LNCAP (cell line): ENCODE measurements at regions not wholly inside any gene's neighbourhood (a gene's known extent, or its start where the extent isn't known, plus 50 kb on each side); places are given as distances from the start of the nearest gene placed in this dataset.

Experiments
- CTCF ChIP-seq: fragments of 450-650 bp; IDR thresholded peaks from 2 replicates; pipeline ENCODE4 v1.5.1; 2017; ENCODE audit warnings: mild to moderate bottlenecking

GRCh38 chr4:124940387-124940786 is 227.9 kb upstream of the ANKRD50 start:
- no peak for TF ChIP-seq CTCF

GRCh38 chr4:124939908-124940307 is 227.4 kb upstream of the ANKRD50 start:
- TF ChIP-seq CTCF: no peak

- TF ChIP-seq CTCF: no peak
Observed at GRCh38 chr4:124938836-124939235, 226.3 kb upstream of the ANKRD50 start.

- no peak for TF ChIP-seq CTCF
Observed at GRCh38 chr4:124937993-124938392, 225.5 kb upstream of the ANKRD50 start.

- TF ChIP-seq CTCF: no peak
Observed at GRCh38 chr4:124936427-124936826, 223.9 kb upstream of the ANKRD50 start.

- no peak for TF ChIP-seq CTCF
Observed at GRCh38 chr4:124934916-124935315, 222.4 kb upstream of the ANKRD50 start.

- TF ChIP-seq CTCF: no peak
Observed at GRCh38 chr4:124933521-124933920, 221.0 kb upstream of the ANKRD50 start.

GRCh38 chr4:124932447-124932846 is 219.9 kb upstream of the ANKRD50 start:
- no peak for TF ChIP-seq CTCF
